AG04450 (cell line): ENCODE measurements at regions not wholly inside any gene's neighbourhood (a gene's known extent, or its start where the extent isn't known, plus 50 kb on each side); places are given as distances from the start of the nearest gene placed in this dataset.

Experiments
- CTCF ChIA-PET: fragments of 300-600, 350-600 bp; formaldehyde crosslinking; extraction: SDS; loops from one replicate; lab custom pipeline; 2022; ENCODE audit warnings: antibody characterized with exemption, inconsistent platforms; lab: Charles Lee
- POLR2A ChIA-PET: fragments of 350-600 bp; formaldehyde crosslinking; extraction: SDS; loops from one replicate; lab custom pipeline; 2021; ENCODE audit warnings: antibody characterized with exemption, inconsistent platforms; lab: Yijun Ruan, JAX
- DNase-seq: peaks from one replicate; pipeline ENCODE4 v3.0.0-alpha.2; 2011; ENCODE audit warnings: low read depth, low spot score
- H3K27ac ChIP-seq: one replicate; pipeline ENCODE4 v1.5.1; 2012; ENCODE audit warnings: low read depth, low read length, control low read depth
- H3K27me3 ChIP-seq: one replicate; pipeline ENCODE4 v1.6.0; 2012; ENCODE audit warnings: low read length; ENCODE audit not compliant: control insufficient read depth, insufficient read depth
- H3K4me3 ChIP-seq: 2 replicates; pipeline ENCODE4 v1.5.1; 2011; ENCODE audit warnings: mild to moderate bottlenecking, low read depth, low read length, control low read depth
- H3K9me3 ChIP-seq: 2 replicates; pipeline ENCODE4 v1.5.1; 2012; ENCODE audit warnings: low read length; ENCODE audit not compliant: control insufficient read depth, insufficient read depth
- TF ChIP-seq, protein P1 (sequence below): IDR thresholded peaks from 2 replicates; pipeline ENCODE4 v1.5.1; 2011; ENCODE audit warnings: low read depth, low read length, control low read depth, inconsistent platforms

DNA sequence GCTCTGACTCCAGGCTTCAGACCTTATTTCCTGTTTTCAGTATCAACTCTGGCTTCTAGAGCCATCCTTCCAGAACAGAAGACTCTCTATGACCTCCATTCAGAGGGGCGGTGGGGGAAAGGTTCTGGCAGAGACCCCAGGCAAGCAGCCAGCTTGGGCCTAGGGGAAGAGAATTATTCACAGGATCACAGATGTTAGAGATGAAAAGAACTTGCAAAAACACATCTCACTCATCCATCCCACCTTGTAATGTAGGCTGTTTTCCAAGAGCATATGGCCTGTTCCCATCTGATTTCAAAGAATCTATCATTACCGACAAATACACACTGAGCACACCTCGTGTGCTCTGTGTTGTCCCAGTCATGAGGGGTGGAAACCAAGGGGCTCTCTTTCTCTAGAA, 131.9 kb downstream of the GRIN2B start:
- DNase-seq: no peak
- H3K27ac ChIP-seq: no peak overlapping the region
- CTCF ChIA-PET: no interaction called here
- H3K9me3 ChIP-seq: no peaks in the 10 kb centered on the region
- H3K27me3 ChIP-seq: no peaks in the 10 kb centered on the region
- POLR2A ChIA-PET: no interaction called here
- TF ChIP-seq, protein P1, sequence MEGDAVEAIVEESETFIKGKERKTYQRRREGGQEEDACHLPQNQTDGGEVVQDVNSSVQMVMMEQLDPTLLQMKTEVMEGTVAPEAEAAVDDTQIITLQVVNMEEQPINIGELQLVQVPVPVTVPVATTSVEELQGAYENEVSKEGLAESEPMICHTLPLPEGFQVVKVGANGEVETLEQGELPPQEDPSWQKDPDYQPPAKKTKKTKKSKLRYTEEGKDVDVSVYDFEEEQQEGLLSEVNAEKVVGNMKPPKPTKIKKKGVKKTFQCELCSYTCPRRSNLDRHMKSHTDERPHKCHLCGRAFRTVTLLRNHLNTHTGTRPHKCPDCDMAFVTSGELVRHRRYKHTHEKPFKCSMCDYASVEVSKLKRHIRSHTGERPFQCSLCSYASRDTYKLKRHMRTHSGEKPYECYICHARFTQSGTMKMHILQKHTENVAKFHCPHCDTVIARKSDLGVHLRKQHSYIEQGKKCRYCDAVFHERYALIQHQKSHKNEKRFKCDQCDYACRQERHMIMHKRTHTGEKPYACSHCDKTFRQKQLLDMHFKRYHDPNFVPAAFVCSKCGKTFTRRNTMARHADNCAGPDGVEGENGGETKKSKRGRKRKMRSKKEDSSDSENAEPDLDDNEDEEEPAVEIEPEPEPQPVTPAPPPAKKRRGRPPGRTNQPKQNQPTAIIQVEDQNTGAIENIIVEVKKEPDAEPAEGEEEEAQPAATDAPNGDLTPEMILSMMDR: no peak
- H3K4me3 ChIP-seq: no peak overlapping the region

DNA sequence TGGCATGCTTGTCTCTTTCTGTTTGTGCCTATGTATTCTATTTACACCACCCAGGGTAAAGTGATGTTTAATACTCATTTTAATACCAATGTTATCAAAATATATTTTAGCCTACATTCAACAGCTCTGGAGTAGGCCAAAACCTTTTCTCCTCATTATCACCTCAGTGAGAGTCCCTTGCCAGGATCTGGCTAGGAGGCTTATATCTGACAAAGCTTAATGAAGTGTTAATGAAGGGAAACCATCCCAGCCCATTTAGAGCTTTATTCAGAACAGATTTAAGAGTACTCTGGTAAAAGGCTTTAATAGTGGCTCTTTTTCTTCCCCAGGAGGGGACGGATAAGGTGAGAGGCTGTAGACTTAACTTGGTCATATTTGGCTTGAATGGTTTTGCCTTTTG, 137.6 kb downstream of the GRIN2B start:
- no peak for DNase-seq
- Histone ChIP-seq H3K4me3 (no peak overlapping the region), H3K27ac (no peak overlapping the region), H3K27me3 (no peaks in the 10 kb centered on the region), H3K9me3 (no peaks in the 10 kb centered on the region)
- TF ChIP-seq, protein P1: no peak
- ChIA-PET CTCF (interaction anchor here (0.5 to 1.9 kb wide), 3 partner anchors 20 to 342 kb away, joined by 3 to 7 read pairs (median 5); no protein-coding TSS in a partner anchor), POLR2A (no interaction called here)

DNA sequence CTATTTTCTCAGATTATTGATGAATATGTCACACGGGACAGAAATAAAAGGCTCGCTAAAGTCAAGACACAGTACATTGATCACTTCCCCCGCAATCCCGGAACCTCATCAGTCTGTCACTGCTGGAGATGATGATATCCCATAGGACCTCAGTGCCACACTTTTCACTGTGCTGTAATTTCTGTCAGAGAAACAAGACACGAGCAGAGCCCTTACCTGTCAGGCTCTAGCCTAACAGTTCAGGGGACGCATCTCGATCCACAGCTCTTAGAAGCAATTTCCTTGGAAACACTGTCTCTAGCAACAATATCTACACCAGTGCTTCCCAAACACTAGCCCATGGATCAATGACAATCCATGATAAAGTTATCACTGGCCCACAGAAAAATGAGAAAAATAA, 140.0 kb downstream of the GRIN2B start:
- H3K9me3 ChIP-seq: no peaks in the 10 kb centered on the region
- no peaks in the 10 kb centered on the region for H3K27me3 ChIP-seq
- no peak for DNase-seq
- CTCF ChIA-PET: no interaction called here
- no peak overlapping the region for H3K4me3 ChIP-seq
- TF ChIP-seq, protein P1: no peak
- POLR2A ChIA-PET: no interaction called here
- no peak overlapping the region for H3K27ac ChIP-seq

DNA sequence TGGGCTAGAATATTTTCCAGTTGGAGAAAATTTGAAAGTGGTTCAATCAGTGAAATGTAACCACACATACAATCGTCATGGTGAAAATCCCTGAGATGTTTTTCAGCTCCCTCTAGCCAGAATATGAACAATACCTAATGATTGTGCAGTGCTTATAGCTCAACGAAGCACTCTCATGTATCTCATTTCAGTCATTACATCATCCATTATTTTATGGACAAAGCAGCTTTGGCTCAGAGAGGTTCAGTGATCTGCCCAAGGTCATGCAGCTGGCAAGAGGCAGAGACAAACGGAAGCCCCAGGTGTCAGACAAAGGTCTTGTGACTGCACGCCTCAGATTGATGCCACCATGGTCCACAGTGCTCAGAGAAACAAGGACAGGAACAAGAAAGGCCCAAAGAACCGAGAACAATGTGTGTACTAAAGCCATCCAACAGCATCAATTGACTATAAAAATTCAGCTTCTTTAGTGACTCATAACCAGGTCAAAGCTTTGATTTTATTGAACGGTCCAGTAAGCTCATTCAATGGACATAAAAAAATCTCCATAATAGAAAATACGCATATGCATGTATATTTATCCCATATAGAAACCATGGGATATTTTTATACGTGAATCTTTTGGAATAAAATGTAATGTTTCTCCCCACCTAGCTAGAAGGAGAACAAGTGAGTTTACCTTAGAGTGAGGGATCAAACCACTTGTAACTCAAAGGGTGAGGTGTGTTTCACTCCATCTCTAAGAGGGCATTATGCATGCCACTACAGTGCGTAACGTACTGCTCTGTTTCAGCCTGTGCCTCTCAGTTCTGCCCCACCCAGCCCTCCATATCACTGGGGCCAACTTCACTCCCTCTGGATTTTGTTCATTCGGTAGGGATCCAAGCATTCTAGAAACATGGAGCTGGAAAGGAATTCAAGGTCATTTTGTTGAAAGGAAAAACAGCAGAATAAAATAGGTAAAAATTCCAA, 141.8 kb downstream of the GRIN2B start:
- no peak overlapping the region for H3K27ac ChIP-seq
- H3K27me3 ChIP-seq: no peaks in the 10 kb centered on the region
- ChIA-PET POLR2A (no interaction called here), CTCF (interaction anchor here (1.1 kb wide), 1 partner anchor 346 kb away, joined by 3 read pairs; no protein-coding TSS in a partner anchor)
- no peak for DNase-seq
- TF ChIP-seq, protein P1: no peak
- no peak overlapping the region for H3K4me3 ChIP-seq
- no peaks in the 10 kb centered on the region for H3K9me3 ChIP-seq

DNA sequence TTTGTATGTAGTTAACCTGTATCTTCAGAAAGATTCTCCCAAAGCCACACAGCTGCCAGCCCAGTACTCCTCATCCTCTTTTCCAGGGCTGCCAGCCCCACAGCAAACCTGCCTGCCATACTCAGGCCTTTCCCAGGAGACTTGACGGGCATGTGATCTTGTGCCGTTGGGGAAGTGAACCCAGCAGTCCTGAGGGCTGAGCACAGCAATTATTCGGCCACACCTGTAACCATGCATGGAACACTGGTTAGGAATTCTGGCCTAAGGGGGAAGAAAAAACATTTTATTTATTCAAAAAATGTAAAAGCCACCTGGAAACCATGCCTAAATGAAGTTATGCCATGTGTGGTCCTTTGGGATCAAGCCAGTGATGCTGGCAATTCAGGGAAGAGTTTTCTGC, 145.3 kb downstream of the GRIN2B start:
- Histone ChIP-seq H3K9me3 (no peaks in the 10 kb centered on the region), H3K4me3 (no peak overlapping the region)
- POLR2A ChIA-PET: no interaction called here

More for the DNA sequence above, 145.3 kb downstream of the GRIN2B start:
- DNase-seq: no peak
- H3K27ac ChIP-seq: no peak overlapping the region
- no peaks in the 10 kb centered on the region for H3K27me3 ChIP-seq
- CTCF ChIA-PET: no interaction called here
- TF ChIP-seq, protein P1: no peak
